ENCODE measurements at regions not wholly inside any gene's neighbourhood (a gene's known extent, or its start where the extent isn't known, plus 50 kb on each side); places are given as distances from the start of the nearest gene placed in this dataset.

GRCh38 chr12:91555436-91556415, 373.1 kb upstream of the DCN start:
- ChIA-PET CTCF (no interaction called here), POLR2A (interaction anchor here (0.6 kb wide), 1 partner anchor 808 kb away, joined by 7 read pairs; no protein-coding TSS in a partner anchor)
- H3K4me3 ChIP-seq (ENCODE audit: low read depth in 2 of 2, low read length in 2 of 2), result no peak overlapping the region
- in situ Hi-C loops (cut with HindIII; ENCODE audit: low pct_unique_long_range_greater_than_20kb, low sequenced_read_pairs), result no loop called here
- DNase-seq (ENCODE audit: low read depth, low spot score), result no peak
- no peak overlapping the region for H3K27ac ChIP-seq (ENCODE audit: low read length)
- H3K9me3 ChIP-seq (ENCODE audit: control insufficient read depth, insufficient read depth, low read depth, low read length), result no peaks in the 10 kb centered on the region
- intact Hi-C loops (cut with micrococcal nuclease; ENCODE audit: unreplicated experiment), result no loop called here
- no peaks in the 10 kb centered on the region for H3K36me3 ChIP-seq (ENCODE audit: control insufficient read depth, insufficient read depth, low read length)
- H3K27me3 ChIP-seq (ENCODE audit: control insufficient read depth, insufficient read depth, low read length), result no peaks in the 10 kb centered on the region
- ATAC-seq, result no peak
- no TSS peak for BruUV-seq (replicated peaks)
- TF ChIP-seq CTCF (IDR thresholded peaks at IDR 0.05), result no peak
- TF ChIP-seq POLR2AphosphoS5 (IDR thresholded peaks at IDR 0.05; ENCODE audit: low read depth, low read length), result no peak
- TF ChIP-seq, protein P1, sequence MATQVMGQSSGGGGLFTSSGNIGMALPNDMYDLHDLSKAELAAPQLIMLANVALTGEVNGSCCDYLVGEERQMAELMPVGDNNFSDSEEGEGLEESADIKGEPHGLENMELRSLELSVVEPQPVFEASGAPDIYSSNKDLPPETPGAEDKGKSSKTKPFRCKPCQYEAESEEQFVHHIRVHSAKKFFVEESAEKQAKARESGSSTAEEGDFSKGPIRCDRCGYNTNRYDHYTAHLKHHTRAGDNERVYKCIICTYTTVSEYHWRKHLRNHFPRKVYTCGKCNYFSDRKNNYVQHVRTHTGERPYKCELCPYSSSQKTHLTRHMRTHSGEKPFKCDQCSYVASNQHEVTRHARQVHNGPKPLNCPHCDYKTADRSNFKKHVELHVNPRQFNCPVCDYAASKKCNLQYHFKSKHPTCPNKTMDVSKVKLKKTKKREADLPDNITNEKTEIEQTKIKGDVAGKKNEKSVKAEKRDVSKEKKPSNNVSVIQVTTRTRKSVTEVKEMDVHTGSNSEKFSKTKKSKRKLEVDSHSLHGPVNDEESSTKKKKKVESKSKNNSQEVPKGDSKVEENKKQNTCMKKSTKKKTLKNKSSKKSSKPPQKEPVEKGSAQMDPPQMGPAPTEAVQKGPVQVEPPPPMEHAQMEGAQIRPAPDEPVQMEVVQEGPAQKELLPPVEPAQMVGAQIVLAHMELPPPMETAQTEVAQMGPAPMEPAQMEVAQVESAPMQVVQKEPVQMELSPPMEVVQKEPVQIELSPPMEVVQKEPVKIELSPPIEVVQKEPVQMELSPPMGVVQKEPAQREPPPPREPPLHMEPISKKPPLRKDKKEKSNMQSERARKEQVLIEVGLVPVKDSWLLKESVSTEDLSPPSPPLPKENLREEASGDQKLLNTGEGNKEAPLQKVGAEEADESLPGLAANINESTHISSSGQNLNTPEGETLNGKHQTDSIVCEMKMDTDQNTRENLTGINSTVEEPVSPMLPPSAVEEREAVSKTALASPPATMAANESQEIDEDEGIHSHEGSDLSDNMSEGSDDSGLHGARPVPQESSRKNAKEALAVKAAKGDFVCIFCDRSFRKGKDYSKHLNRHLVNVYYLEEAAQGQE (IDR thresholded peaks at IDR 0.05; ENCODE audit: insufficient read depth in 1 of 2, low read depth in 2 of 2, low read length in 1 of 2), result no peak
- no peak for TF ChIP-seq SIN3A (IDR thresholded peaks at IDR 0.05; ENCODE audit: borderline replicate concordance, insufficient read depth, low read depth, low read length)
- TF ChIP-seq TCF7L2 (IDR thresholded peaks at IDR 0.05; ENCODE audit: low read depth, low read length), result no peak
- no peaks in the 10 kb centered on the region for H3K4me1 ChIP-seq (ENCODE audit: control insufficient read depth, insufficient read depth, low read length)

GRCh38 chr12:91551927-91552326, 369.3 kb upstream of the DCN start:
- Histone ChIP-seq H3K27me3 (ENCODE audit: control insufficient read depth, insufficient read depth, low read length) (no peaks in the 10 kb centered on the region), H3K4me1 (ENCODE audit: control insufficient read depth, insufficient read depth, low read length) (no peaks in the 10 kb centered on the region), H3K4me3 (ENCODE audit: low read depth in 2 of 2, low read length in 2 of 2) (no peak overlapping the region), H3K36me3 (ENCODE audit: control insufficient read depth, insufficient read depth, low read length) (no peaks in the 10 kb centered on the region), H3K9me3 (ENCODE audit: control insufficient read depth, insufficient read depth, low read depth, low read length) (no peaks in the 10 kb centered on the region), H3K27ac (ENCODE audit: low read length) (no peak overlapping the region)
- in situ Hi-C loops (cut with HindIII; ENCODE audit: low pct_unique_long_range_greater_than_20kb, low sequenced_read_pairs) (no loop called here), intact Hi-C loops (cut with micrococcal nuclease; ENCODE audit: unreplicated experiment) (no loop called here)
- ATAC-seq (no peak), DNase-seq (ENCODE audit: low read depth, low spot score) (no peak)
- BruUV-seq (replicated peaks), result no TSS peak
- ChIA-PET CTCF (no interaction called here), POLR2A (no interaction called here)
- TF ChIP-seq, protein P1 (IDR thresholded peaks at IDR 0.05; ENCODE audit: insufficient read depth in 1 of 2, low read depth in 2 of 2, low read length in 1 of 2), result no peak
- no peak for TF ChIP-seq TCF7L2 (IDR thresholded peaks at IDR 0.05; ENCODE audit: low read depth, low read length)
- no peak for TF ChIP-seq POLR2AphosphoS5 (IDR thresholded peaks at IDR 0.05; ENCODE audit: low read depth, low read length)
- TF ChIP-seq CTCF (IDR thresholded peaks at IDR 0.05), result no peak
- TF ChIP-seq SIN3A (IDR thresholded peaks at IDR 0.05; ENCODE audit: borderline replicate concordance, insufficient read depth, low read depth, low read length), result no peak
